Urinary bladder (tissue), 3 donors: ENCODE measurements at regions not wholly inside any gene's neighbourhood (a gene's known extent, or its start where the extent isn't known, plus 50 kb on each side); places are given as distances from the start of the nearest gene placed in this dataset.

Experiments
- DNase-seq: peaks from one replicate; pipeline ENCODE4 v3.0.0-alpha.2; 2015; ENCODE audit errors: extremely low spot score
- H3K27ac ChIP-seq: one replicate; pipeline ENCODE4 v1.5.1; 2013; ENCODE audit warnings: low read depth, mild to moderate bottlenecking, moderate library complexity
- H3K36me3 ChIP-seq: one replicate; pipeline ENCODE4 v1.6.1; 2013; ENCODE audit warnings: mild to moderate bottlenecking, moderate library complexity; ENCODE audit not compliant: insufficient read depth
- H3K4me1 ChIP-seq: one replicate; pipeline ENCODE4 v1.6.1; 2013; ENCODE audit warnings: mild to moderate bottlenecking, moderate library complexity; ENCODE audit not compliant: insufficient read depth
- H3K4me3 ChIP-seq: one replicate; pipeline ENCODE4 v1.5.1; 2013; ENCODE audit warnings: low read depth, low read length
- WGBS: extraction: QIAGEN DNeasy Blood & Tissue Kit; methylation state at CpG from one replicate; pipeline ENCODE4 v1.1.7; 2013; 5-methylcytosine and 5-hydroxymethylcytosine counted together
- donor health status: healthy with polysubstance abuse.
- donor health status: healthy.

DNA sequence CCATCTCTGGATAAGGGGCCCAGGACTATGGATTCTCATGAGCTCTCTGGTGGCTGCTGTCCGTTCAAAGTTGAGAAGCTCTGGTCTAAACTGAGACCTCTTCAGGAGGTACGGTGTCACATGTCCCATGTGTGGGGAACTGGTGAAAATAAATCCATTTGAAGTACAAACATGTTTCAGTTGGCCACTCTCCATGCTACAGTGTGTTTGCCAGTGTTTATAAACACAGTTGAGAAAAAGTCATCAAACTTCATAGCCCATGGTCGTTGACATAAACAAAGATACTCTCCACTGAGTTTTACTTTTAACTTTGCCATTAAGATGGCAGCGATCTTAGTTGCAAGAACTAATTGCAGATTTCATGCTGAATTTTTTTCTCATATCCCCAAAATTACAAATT lies 72.8 kb downstream of the PSMG1 start:
- no peak for DNase-seq
- H3K4me1 ChIP-seq, result no peaks in the 10 kb centered on the region
- no peaks in the 10 kb centered on the region for H3K36me3 ChIP-seq
- 59% methylated on average over 4 of the region's 4 CpGs for WGBS
- no peak overlapping the region for H3K27ac ChIP-seq
- no peak overlapping the region for H3K4me3 ChIP-seq

DNA sequence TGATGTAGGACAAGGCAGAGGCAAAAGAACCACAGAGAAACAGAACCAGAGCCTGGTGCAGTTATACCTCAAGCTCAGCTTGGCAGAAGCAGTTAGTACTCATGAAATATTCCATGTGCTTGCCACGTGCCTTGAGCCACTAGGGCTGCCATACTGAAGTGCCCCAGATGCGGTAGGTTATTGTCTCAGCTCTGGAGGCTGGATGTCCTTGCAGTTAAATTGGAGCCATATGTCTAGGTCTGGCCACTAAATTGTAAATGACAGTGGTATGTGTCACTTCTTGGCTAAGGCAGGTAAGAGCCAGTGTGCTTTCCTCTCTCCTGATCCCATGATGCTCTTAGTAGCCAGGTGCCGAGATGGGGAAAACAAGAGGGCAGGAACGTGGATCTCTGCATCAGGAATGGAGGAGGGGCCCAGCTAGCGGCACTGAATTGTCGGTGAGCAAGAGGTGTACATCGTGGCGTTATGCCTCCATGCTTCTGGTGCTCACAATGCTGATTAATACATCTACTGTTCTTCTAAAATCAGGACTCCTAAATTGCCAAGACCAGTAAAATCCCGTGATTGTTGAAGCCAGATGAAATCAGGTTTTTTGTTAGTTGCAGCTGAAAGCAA lies 73.5 kb downstream of the PSMG1 start:
- no peak overlapping the region for H3K27ac ChIP-seq
- H3K4me3 ChIP-seq, result no peak overlapping the region
- DNase-seq, result no peak
- peaks cover 1% of the 10 kb centered on the region for H3K4me1 ChIP-seq
- H3K36me3 ChIP-seq, result no peaks in the 10 kb centered on the region
- WGBS, result 95% methylated on average over 9 of the region's 9 CpGs

DNA sequence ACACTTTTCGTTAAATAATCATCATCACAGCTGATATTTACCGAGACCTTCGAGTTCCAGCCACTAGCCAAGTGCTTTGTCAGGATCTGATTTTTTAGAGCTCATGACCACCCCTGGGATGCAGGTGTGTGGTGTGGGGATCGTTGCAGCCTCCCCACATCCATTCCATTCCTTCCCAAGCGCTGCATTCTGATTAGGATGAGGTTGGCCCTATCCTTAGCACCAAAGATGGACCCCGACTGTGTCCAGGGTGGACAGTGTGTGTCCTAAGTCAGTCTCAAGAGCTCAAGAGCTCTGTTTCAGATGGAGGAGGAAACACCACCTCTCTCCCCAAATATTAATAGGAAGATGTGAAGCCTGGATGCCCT lies 74.1 kb downstream of the PSMG1 start:
- no peak for DNase-seq
- H3K27ac ChIP-seq, result no peak overlapping the region

DNA sequence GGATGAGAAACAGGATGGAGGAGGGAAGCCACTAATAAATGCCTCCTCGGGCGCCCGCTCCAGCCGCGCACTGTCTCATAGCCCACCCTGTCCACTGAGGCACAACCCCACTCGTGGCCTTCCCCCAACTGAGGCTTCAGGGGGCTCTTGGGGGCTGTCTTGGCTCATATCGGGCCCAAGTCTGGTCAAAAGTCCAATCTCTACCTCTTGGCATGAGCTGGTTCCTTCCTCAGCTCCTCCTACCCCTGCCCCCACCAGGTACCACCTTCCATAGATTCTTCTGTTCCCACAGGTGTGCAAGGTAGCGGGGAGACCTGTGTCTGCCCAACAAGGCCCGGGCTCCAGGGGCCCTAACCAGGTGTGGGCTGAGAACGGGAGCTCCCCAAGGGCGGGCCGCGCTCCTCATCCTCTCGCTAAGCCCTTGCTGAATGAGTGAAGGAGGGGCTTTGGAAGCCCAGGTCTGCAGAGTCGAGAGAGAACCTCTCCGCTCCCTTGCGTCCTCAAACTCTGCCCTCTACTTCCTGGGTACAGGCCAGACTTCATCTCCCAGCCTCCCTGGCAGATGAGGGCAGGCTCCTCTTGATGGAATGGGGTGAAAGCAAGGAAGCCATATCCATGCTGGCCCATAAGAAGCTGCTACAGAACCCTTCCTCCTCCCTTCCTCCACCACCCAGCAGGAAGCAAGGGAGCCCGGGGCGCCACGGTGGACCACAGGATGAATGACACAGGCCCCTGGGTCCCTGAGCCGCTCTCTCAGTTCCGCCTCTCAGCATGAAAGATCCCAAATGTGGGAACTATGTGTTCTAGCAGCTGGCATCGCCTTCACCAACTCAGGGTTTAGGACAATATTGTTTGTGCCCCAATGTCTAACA lies 74.7 kb downstream of the PSMG1 start:
- no peak overlapping the region for H3K27ac ChIP-seq
- no peaks in the 10 kb centered on the region for H3K36me3 ChIP-seq
- 97% methylated on average over 23 of the region's 23 CpGs for WGBS
- no peak for DNase-seq
- H3K4me1 ChIP-seq, result peaks cover 1% of the 10 kb centered on the region
- no peak overlapping the region for H3K4me3 ChIP-seq

More for the DNA sequence above, 74.1 kb downstream of the PSMG1 start:
- Histone ChIP-seq H3K4me3 (no peak overlapping the region), H3K36me3 (no peaks in the 10 kb centered on the region), H3K4me1 (peaks cover 1% of the 10 kb centered on the region)
- WGBS, result 97% methylated on average over 6 of the region's 6 CpGs

DNA sequence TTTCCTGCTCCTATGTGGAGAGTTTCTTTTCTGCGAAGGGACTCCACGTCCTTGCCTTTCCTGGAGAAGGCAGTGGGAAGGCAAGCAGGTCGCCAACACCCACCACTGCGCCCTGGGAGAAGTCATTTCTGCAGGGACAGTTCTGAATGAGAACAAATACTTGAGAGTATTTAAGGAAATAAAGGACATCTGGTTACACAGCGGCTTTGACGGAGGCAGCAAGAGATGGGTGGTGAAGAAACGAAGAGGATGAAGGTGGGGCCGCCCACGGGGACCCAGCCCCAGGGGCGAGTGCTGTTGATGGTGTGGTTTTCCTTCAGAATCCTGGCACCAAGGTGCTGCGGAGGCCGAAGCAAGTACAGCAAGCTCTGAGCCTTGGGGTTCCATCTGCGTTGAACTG lies 75.5 kb downstream of the PSMG1 start:
- WGBS, result 95% methylated on average over 13 of the region's 13 CpGs
- Histone ChIP-seq H3K4me1 (peaks cover 1% of the 10 kb centered on the region), H3K36me3 (no peaks in the 10 kb centered on the region), H3K4me3 (no peak overlapping the region), H3K27ac (no peak overlapping the region)
- no peak for DNase-seq

DNA sequence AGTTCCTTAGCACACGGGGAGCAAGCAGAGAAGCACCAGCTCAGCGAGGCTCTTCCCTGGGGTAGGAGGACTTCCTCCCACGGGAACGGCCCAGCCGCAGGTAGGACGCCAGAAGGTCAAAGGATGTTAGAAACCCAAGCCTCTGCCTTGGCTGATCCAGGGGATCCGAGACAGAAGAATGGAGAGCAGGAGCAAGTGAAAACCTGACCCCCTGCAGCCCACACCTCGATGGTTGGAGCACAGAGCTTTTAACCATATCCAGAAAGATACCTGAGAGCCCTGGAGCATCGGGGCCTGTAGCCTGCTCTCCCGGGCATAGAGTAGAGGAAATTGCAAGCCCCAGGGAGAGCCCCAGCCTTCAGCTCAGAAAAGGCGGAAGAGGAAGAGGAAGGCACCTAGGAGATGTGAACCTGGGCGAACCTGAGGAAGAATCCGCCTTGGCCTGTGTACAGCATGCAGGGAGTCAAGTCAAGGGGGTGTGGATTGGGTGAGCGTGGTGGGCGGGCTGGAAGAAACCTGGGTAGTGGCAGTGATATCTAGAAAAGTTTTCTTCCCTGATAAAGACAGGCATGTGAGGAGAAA lies 76.3 kb downstream of the PSMG1 start:
- H3K27ac ChIP-seq, result no peak overlapping the region
- no peak for DNase-seq
- WGBS, result 91% methylated on average over 15 of the region's 15 CpGs
- peaks cover 1% of the 10 kb centered on the region for H3K4me1 ChIP-seq
- no peak overlapping the region for H3K4me3 ChIP-seq
- no peaks in the 10 kb centered on the region for H3K36me3 ChIP-seq

DNA sequence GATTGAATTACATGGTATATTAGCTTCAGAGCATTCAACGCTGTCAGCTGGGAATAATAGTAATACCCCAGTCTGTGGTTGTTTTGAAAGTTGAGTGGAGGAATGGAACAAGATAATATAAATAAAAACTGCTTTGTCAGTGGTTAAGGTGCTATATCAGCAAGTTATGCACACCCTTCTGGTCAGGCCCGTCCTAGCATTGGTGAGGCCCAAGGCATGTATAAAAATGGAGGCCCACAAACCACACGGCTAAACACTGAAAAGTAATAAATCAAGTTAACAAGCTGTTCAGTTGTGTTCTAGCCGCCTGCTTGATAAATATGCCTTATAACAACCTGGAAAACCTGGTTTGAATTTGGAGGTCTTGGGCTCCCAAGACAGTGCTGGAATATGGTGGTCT lies 77.4 kb downstream of the PSMG1 start:
- 79% methylated on average over 4 of the region's 4 CpGs for WGBS
- no peak overlapping the region for H3K4me3 ChIP-seq
- H3K27ac ChIP-seq, result no peak overlapping the region
- H3K36me3 ChIP-seq, result no peaks in the 10 kb centered on the region
- H3K4me1 ChIP-seq, result peaks cover 1% of the 10 kb centered on the region
- no peak for DNase-seq

DNA sequence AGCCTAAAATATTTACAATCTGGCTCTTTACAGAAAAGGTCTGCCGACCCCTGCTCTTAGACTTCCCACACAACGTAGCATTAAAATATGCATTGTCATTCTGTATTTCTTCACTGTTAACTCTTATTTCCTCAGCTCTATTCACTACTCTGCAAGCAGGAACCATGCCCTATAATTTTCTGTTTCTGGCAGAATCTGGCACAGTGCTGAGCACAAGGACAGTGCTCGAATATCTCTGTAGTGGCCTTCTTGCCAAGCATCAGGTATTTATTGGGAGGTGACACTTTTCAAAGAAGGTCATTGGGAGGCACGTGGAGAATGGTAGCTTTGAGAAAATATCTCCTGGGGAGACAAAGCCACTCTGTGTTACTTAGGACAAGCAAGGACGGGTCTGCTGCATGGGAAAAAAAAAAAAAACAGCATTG lies 77.9 kb downstream of the PSMG1 start:
- no peak overlapping the region for H3K4me3 ChIP-seq
- peaks cover 1% of the 10 kb centered on the region for H3K4me1 ChIP-seq
- H3K27ac ChIP-seq, result peak overlapping the region; percentile 75
- no peak for DNase-seq
- H3K36me3 ChIP-seq, result no peaks in the 10 kb centered on the region
- 54% methylated on average over 5 of the region's 5 CpGs for WGBS

DNA sequence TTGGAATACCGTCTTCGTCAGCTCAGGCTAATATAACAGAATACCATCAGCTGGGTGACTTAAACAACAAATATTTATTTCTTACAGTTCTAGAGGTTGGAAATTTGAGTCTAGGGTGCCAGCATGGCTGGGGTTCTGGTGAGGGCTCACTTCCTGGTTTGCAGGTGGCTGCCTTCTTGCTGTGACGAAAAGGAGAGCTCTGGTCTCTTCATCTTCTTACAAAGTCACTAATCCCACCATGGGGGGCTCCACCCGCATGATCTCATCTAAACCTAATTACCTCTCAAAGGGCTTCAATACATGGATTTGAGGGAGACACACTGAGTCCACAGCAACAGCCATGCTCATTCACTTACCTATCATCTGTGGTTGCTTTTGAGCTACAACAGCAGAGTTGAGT lies 78.3 kb downstream of the PSMG1 start:
- H3K27ac ChIP-seq, result peak overlapping the region; percentile 75
- DNase-seq, result no peak
- WGBS, result 74% methylated on average over 4 of the region's 4 CpGs
- H3K4me3 ChIP-seq, result no peak overlapping the region
- H3K4me1 ChIP-seq, result peaks cover 1% of the 10 kb centered on the region
- H3K36me3 ChIP-seq, result no peaks in the 10 kb centered on the region

DNA sequence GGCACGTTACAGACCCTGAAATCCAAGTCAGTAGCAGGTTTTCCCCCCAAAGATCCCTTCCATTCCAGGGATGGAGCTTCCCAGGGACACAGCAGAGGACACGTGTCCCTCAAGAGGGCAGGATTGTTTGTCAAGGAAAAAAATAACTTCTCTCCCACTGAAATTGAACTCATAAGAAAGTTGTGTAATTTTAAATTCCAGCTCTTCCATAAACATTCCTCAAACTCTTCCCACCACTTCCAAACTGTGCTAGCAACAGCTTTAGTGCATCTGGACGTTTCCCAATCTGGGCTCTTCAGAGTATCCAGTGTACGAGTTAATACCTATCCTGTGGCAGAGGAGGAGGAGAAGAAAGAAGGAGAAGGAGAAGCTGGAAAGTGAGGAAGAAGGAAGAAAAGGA lies 79.6 kb downstream of the PSMG1 start:
- WGBS, result 61% methylated on average over 4 of the region's 4 CpGs
- Histone ChIP-seq H3K4me1 (peaks cover 1% of the 10 kb centered on the region), H3K36me3 (no peaks in the 10 kb centered on the region), H3K4me3 (no peak overlapping the region), H3K27ac (no peak overlapping the region)
- DNase-seq, result no peak

DNA sequence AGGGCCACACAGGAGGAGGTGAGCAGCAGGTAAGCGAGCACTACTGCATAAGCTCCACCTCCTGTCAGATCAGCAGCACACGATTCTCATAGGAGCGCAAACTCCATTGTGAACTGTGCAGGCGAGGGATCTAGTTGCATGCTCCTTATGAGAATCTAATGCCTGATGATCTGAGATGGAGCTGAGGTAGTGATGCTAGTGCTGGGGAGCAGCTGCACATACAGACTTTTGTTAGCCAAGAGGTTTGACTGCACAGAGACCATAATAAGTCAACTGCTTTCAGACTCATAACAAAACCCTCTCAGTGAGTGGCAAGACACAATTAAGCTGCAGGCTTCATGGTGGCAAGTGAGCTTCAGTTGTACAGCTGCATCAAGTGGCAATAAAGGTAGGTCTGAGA lies 83.4 kb downstream of the PSMG1 start:
- no peaks in the 10 kb centered on the region for H3K4me1 ChIP-seq
- WGBS, result 93% methylated on average over 4 of the region's 4 CpGs
- no peak overlapping the region for H3K27ac ChIP-seq
- no peak overlapping the region for H3K4me3 ChIP-seq
- H3K36me3 ChIP-seq, result no peaks in the 10 kb centered on the region
- no peak for DNase-seq

DNA sequence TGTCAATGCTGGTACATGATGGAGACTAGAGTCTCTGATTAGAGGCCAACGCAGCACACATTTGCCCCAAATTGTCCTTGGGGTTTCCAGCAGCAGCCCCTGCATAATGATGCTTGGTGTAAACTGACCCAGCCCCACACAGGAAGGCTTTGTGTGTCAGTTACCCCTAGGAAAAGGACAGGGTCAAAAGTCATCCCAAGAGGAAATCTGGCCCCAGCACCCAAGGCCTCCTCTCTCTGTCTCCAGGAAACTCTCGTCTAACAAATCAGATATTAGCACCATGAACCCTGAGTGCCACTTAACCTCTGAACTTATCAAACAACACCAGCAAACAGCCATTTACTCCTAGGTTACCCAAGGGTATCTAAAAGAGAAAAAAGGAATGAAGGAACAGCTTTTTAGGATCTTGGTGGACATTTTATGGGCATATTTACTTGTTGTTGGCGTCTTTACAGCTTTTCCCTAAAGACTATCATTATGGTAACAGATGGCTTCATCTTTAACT lies 84.5 kb downstream of the PSMG1 start:
- Histone ChIP-seq H3K4me1 (no peaks in the 10 kb centered on the region), H3K27ac (no peak overlapping the region), H3K4me3 (no peak overlapping the region), H3K36me3 (no peaks in the 10 kb centered on the region)
- 80% methylated on average over 3 of the region's 3 CpGs for WGBS
- no peak for DNase-seq

DNA sequence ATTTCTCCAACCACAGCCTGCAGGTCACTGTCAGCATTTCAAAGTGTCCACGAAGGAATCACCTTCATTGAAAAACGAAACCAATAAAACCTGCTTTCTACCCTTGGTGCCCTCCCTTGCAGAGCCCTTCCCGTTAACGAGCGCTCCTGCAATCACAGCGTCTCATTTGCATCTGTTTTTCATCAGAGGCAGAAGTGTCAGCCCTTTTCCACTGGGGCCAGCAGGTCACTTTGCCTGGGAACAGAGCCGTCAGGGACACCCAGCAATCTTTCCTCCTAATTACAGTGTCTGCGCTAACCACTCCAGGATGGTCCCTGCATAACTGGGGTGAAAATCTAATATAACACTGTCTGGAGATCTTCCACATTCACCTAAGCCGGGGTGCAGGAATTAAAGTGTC lies 85.3 kb downstream of the PSMG1 start:
- Histone ChIP-seq H3K4me3 (no peak overlapping the region), H3K27ac (no peak overlapping the region), H3K36me3 (no peaks in the 10 kb centered on the region), H3K4me1 (no peaks in the 10 kb centered on the region)
- DNase-seq, result no peak
- 80% methylated on average over 9 of the region's 9 CpGs for WGBS

DNA sequence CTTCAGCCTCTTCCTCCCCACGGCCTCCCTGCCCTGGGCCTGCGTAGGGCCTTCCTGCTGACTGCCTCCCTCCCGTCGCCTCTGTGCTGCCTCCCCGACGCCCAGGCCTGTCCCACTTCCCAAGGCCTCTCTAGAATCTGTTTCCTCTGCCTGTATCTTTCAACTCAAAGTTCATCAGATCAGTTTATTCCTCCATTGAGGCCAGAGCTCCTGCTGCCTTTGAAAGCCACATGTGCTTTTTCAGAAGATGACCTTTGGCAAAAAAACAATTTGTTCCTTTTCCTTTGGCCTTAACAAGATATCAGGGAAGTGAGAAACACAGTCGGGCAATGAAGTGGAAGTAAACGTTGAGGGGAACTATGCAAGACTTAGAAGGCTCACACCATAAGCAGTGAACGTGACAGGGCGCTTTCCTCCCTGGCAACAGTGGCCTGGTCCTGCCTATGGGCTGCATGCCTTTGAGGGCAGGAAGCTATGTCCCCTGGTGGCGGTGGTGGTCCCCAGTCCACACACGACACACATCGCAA lies 85.9 kb downstream of the PSMG1 start:
- Histone ChIP-seq H3K4me1 (no peaks in the 10 kb centered on the region), H3K4me3 (no peak overlapping the region), H3K36me3 (no peaks in the 10 kb centered on the region), H3K27ac (no peak overlapping the region)
- no peak for DNase-seq
- 84% methylated on average over 13 of the region's 13 CpGs for WGBS
